GM18502 (cell line): ENCODE measurements at regions not wholly inside any gene's neighbourhood (a gene's known extent, or its start where the extent isn't known, plus 50 kb on each side); places are given as distances from the start of the nearest gene placed in this dataset.

Source experiments
- ATAC-seq: cut with Tn5 transposase; IDR thresholded peaks from one replicate; pipeline ENCODE4 v1.9.1; 2021; ENCODE audit warnings: mild to moderate bottlenecking; ENCODE audit not compliant: unreplicated experiment, poor library complexity

GRCh38 chrX:135632353-135632752, 81.1 kb upstream of the CT45A1 start:
- no peak for ATAC-seq

GRCh38 chrX:135639066-135639780, 74.2 kb upstream of the CT45A1 start:
- ATAC-seq = no peak

- ATAC-seq = no peak
These were observed 69.5 kb upstream of the CT45A1 start for GRCh38 chrX:135643916-135644315.

DNA sequence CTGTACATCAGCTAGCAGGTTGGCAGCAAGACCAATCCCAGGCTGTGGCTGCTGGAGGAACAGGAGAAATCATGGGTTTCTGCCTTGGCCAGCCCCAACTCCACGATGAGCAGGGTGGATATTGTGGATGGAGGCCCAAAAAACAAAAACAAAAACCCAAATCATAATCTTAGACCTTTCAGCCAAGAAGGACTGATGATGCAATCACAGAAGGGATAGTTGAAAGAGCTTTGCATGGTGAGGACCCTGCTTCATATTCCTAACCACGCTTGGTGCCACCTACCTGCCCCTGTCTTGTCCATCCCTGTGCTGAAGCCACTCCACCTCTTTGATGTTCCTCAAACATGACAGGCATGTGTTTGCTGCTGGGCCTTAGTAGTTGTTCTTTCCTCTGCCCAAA, 68.8 kb upstream of the CT45A1 start:
- no peak for ATAC-seq

DNA sequence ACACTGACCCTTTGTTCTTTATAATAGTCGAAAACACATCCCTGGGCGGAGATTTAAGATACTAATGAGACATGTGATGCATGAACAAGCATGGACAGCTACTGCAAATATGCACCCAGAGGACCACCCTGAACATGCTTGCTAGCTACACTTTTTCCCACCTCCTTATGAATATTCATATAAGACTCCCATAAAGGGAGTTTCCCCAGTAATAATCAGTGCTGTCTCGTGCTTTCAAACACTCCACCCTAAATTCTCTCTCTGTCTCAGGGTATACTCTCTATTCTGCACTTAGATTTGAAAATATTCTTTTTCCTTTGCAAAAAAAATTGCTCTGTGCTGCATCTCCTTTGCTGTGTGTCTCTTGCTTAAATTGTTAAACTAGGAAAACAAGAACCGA, 64.4 kb upstream of the CT45A1 start:
- ATAC-seq = no peak

- ATAC-seq = no peak
These were observed 63.9 kb upstream of the CT45A1 start for GRCh38 chrX:135649561-135649960.

DNA sequence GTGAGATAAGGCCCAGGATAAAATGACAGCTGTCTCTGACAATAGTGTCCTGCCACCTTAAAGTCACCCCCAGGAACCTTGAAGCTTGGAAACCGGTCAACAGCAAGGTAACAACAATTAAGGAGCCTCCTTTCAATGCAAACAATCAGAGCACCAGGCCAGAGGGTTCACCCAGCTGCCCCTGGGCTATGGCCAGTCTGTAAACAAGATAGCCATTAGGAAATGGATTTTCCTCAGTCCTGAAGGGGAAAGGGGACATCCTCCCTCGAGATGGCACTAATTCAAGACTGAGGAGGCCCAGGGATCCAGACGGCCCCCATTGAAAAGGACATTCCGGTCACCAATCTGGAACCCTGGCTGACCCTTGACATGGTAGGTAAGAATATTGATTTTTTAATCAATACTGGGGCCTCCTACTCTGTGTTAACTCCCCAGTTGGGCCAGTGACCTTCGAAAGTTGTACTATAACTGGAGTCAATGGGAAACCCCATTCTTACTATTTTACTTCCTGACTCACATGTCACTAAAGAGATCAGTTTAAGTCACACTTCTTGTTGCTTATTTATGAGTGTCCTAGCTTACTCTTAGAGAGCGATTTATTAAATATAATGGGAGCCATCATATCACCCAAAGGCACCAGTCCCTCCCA, 61.7 kb upstream of the CT45A1 start:
- no peak for ATAC-seq

GRCh38 chrX:135652602-135653001, 60.8 kb upstream of the CT45A1 start:
- no peak for ATAC-seq

- ATAC-seq = peak; percentile 67
These were observed 55.3 kb upstream of the CT45A1 start for GRCh38 chrX:135657952-135658654.
